HG02798 (cell line): ENCODE measurements at regions not wholly inside any gene's neighbourhood (a gene's known extent, or its start where the extent isn't known, plus 50 kb on each side); places are given as distances from the start of the nearest gene placed in this dataset.
"Not testable (repeated sequence)": the region's sequence is repeated elsewhere in the genome, so short reads cannot be mapped to it uniquely, and the experiment has no call there.

Source experiments
- ATAC-seq: cut with Tn5 transposase; IDR thresholded peaks from one replicate; pipeline ENCODE4 v1.9.1; 2021; ENCODE audit warnings: mild to moderate bottlenecking; ENCODE audit not compliant: unreplicated experiment, poor library complexity

GRCh38 chrY:25973746-25974145, 351.8 kb downstream of the CDY1 start:
- not testable (repeated sequence) for ATAC-seq

DNA sequence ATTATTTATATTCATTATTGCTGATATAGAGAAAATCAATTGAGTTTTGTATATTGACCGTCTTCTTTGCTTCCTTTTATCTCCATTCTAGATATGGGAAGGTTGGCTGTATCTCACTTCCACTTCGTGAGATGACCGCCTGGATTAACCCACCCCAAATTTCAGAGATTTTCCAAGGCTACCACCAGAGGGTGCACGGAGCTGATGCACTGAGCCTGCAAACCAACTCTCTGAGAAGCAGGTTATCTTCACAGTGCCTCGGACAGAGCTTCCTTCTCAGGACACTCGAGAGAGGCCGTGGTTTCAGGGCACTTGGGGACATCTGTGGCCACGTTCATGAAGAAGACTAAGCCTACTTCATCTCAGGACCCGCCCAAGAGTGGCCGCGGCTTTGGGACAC, 365.8 kb downstream of the CDY1 start:
- ATAC-seq: not testable (repeated sequence)

GRCh38 chrY:25999848-26000247, 377.9 kb downstream of the CDY1 start:
- not testable (repeated sequence) for ATAC-seq

GRCh38 chrY:26047365-26047764, 425.4 kb downstream of the CDY1 start:
- ATAC-seq: peak; percentile 55

DNA sequence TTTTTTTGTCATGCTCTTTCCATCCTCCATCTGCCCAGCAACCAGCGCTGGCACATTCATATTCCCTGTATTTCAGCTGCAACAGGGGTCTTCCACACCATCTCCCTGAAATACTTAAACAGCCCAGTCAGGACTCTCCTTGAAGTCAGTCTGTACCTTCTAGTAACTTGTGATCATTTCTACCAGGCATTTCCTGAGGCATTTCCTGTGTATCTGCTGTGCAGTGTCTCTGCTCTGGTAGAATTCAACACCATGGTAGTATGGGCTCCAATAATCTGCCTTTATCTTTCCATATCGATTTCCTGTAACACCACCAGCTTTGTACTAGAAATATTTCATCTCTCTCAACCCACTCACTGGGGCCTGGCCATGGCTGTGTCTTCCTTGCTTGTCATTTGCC, 436.0 kb downstream of the CDY1 start:
- ATAC-seq: not testable (repeated sequence)

- not testable (repeated sequence) for ATAC-seq
Observed at GRCh38 chrY:26059229-26059628, 437.3 kb downstream of the CDY1 start.

DNA sequence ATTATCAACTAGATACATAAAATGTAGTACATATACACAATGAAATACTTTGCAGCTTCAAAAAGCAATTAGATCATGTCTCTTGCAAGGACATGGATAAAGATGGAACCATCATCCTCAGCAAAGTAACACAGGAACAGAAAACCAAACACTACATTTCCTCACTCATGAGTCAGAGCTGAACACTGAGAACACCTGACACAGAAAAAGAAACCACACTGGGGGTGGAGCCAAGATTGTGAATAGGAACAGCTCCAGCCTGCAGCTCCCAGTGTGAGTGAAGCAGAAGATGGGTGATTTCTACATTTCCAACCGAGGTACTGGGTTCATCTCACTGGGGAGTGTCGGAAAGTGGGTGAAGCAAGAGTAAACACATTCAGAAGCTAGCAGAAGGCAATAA, 451.2 kb downstream of the CDY1 start:
- peak; percentile 72 for ATAC-seq

GRCh38 chrY:26079433-26079832, 457.5 kb downstream of the CDY1 start:
- ATAC-seq: not testable (repeated sequence)

GRCh38 chrY:26081266-26081665, 459.3 kb downstream of the CDY1 start:
- not testable (repeated sequence) for ATAC-seq

DNA sequence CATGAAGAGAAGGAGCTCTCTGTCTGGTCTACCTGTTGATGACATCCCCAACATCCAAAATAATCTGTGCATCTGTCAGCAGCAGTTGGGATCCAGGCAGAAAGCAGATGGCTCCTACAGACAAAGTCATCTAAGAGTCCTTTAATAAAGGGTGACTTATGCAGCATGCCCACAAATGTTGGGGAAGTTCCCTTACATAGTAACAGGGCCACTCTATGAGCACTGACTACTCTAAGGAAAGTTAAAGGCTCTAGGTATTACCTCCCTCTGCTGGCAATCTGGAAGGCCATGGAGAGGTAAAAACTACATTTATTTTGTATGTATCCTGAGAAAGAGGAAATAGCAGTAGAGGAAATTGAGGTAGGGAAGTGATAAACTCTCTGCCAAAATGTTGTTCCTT, 465.2 kb downstream of the CDY1 start:
- not testable (repeated sequence) for ATAC-seq
